Tibial artery (tissue), 4 donors: ENCODE measurements at regions not wholly inside any gene's neighbourhood (a gene's known extent, or its start where the extent isn't known, plus 50 kb on each side); places are given as distances from the start of the nearest gene placed in this dataset.
"Not testable (repeated sequence)": the region's sequence is repeated elsewhere in the genome, so short reads cannot be mapped to it uniquely, and the experiment has no call there.

Experiments used
- DNase-seq, 2 donors: peaks; one replicate each; pipeline ENCODE4 v3.0.0-alpha.2; 2019
- H3K27ac ChIP-seq, 2 donors: fragments of 200-600 bp; sonication (generic) in 1 of 2; 1 replicate in 1 of 2; 2 replicates in 1 of 2; pipeline ENCODE4 v1.5.1; 2018 to 2019; ENCODE audit warnings: mild to moderate bottlenecking in 1 of 2
- H3K27me3 ChIP-seq, 2 donors: fragments of 200-600 bp; sonication (generic) in 1 of 2; one replicate each; pipeline versions ENCODE4 v1.5.1 to v1.6.0; 2016 to 2019
- H3K36me3 ChIP-seq, 3 donors: fragments of 200-600 bp; sonication (generic) in 2 of 3; one replicate each; pipeline ENCODE4 v1.5.1; 2016 to 2019; ENCODE audit warnings: mild to moderate bottlenecking in 2 of 3
- H3K4me1 ChIP-seq, 4 donors: fragments of 200-600 bp; sonication (generic) in 2 of 4; 1 replicate in 3 of 4; 2 replicates in 1 of 4; pipeline ENCODE4 v1.5.1; 2016 to 2019
- H3K4me3 ChIP-seq, 2 donors: fragments of 200-600 bp; sonication (generic) in 1 of 2; 1 replicate in 1 of 2; 2 replicates in 1 of 2; pipeline ENCODE4 v1.5.1; 2018 to 2019; ENCODE audit warnings: mild to moderate bottlenecking in 2 of 2
- H3K9me3 ChIP-seq, 3 donors: fragments of 200-600 bp; sonication (generic) in 1 of 3; one replicate each; pipeline ENCODE4 v1.5.1; 2016 to 2019
- CTCF ChIP-seq, 2 experiments: fragments of 200-600 bp in 1 of 2; fragments of 450-650 bp in 1 of 2; IDR thresholded peaks; one replicate each; pipeline ENCODE4 v1.5.1; 2017 to 2019; ENCODE audit warnings: antibody characterized with exemption in 2 of 2, mild to moderate bottlenecking in 1 of 2, moderate library complexity in 1 of 2
- intact Hi-C: fragments of 100-400 bp; cut with DNase I; formaldehyde crosslinking; loops from one replicate; pipeline ENCODE4 v1.15.0; 2023; ENCODE audit warnings: low total_unique reads

- H3K4me3 ChIP-seq: no peak overlapping the region
- intact Hi-C loops: no loop called here
These were observed 97.0 kb upstream of the PGR start for GRCh38 chr11:101226617-101227016.

GRCh38 chr11:101224221-101224620 lies 94.6 kb upstream of the PGR start:
- Histone ChIP-seq H3K4me1 (peaks cover 0 to 13% (median 1%) of the 10 kb centered on the region in 4 donors), H3K27me3 (no peaks in the 10 kb centered on the region), H3K9me3 (peaks cover 5 to 38% (median 5%) of the 10 kb centered on the region in 3 donors), H3K36me3 (no peaks in the 10 kb centered on the region), H3K27ac (no peak overlapping the region), H3K4me3 (no peak overlapping the region)
- intact Hi-C loops: no loop called here
- no peak for TF ChIP-seq CTCF (IDR thresholded peaks at IDR 0.05)
- no peak for DNase-seq

More at GRCh38 chr11:101226617-101227016, 97.0 kb upstream of the PGR start:
- Histone ChIP-seq H3K36me3 (no peaks in the 10 kb centered on the region), H3K27ac (no peak overlapping the region), H3K9me3 (peaks cover 0 to 20% (median 5%) of the 10 kb centered on the region in 3 donors), H3K4me1 (peaks cover 0 to 13% (median 1%) of the 10 kb centered on the region in 4 donors), H3K27me3 (no peaks in the 10 kb centered on the region)
- no peak for TF ChIP-seq CTCF (IDR thresholded peaks at IDR 0.05)
- DNase-seq: no peak

- DNase-seq, intact Hi-C loops: not testable (repeated sequence)
These were observed 88.5 kb upstream of the PGR start for GRCh38 chr11:101218091-101218490.

GRCh38 chr11:101216091-101216490 lies 86.5 kb upstream of the PGR start:
- H3K9me3 ChIP-seq: peaks cover 0 to 20% (median under 1%) of the 10 kb centered on the region in 3 donors
- H3K4me1 ChIP-seq: peaks cover 0 to 21% (median 3%) of the 10 kb centered on the region in 4 donors
- DNase-seq, H3K4me3 ChIP-seq, intact Hi-C loops, H3K27me3 ChIP-seq, H3K36me3 ChIP-seq, H3K27ac ChIP-seq: not testable (repeated sequence)

More at GRCh38 chr11:101218091-101218490, 88.5 kb upstream of the PGR start:
- H3K36me3 ChIP-seq, H3K27me3 ChIP-seq, H3K4me3 ChIP-seq, H3K27ac ChIP-seq: not testable (repeated sequence)
- peaks cover 0 to 21% (median 3%) of the 10 kb centered on the region in 4 donors for H3K4me1 ChIP-seq
- H3K9me3 ChIP-seq: peaks cover 3 to 27% (median 5%) of the 10 kb centered on the region in 3 donors

GRCh38 chr11:101215069-101215468 lies 85.5 kb upstream of the PGR start:
- H3K27ac ChIP-seq: no peak overlapping the region
- no peak for TF ChIP-seq CTCF (IDR thresholded peaks at IDR 0.05)
- intact Hi-C loops: no loop called here
- no peaks in the 10 kb centered on the region for H3K27me3 ChIP-seq
- peaks cover 0 to 10% (median 0%) of the 10 kb centered on the region in 3 donors for H3K9me3 ChIP-seq
- DNase-seq: no peak
- peaks cover 0 to 21% (median 3%) of the 10 kb centered on the region in 4 donors for H3K4me1 ChIP-seq
- H3K36me3 ChIP-seq: peaks cover under 1 to 8% (median 1%) of the 10 kb centered on the region in 3 donors
- no peak overlapping the region for H3K4me3 ChIP-seq

GRCh38 chr11:101211407-101211975 lies 81.9 kb upstream of the PGR start:
- Histone ChIP-seq H3K4me1 (peaks cover 0 to 21% (median 3%) of the 10 kb centered on the region in 4 donors), H3K4me3 (no peak overlapping the region), H3K9me3 (peaks cover 0 to 13% (median 3%) of the 10 kb centered on the region in 3 donors), H3K36me3 (peaks cover 9 to 14% (median 13%) of the 10 kb centered on the region in 3 donors), H3K27me3 (no peaks in the 10 kb centered on the region), H3K27ac (no peak overlapping the region)
- intact Hi-C loops: no loop called here
- DNase-seq: no peak
- TF ChIP-seq CTCF (IDR thresholded peaks at IDR 0.05): no peak
